ENCODE measurements at regions not wholly inside any gene's neighbourhood (a gene's known extent, or its start where the extent isn't known, plus 50 kb on each side); places are given as distances from the start of the nearest gene placed in this dataset.
A peak's percentile ranks its signal among the peaks of the same experiment; 100 is the strongest.

GRCh38 chr15:72857331-72858063 is 73.9 kb upstream of the ADPGK start:
- TF ChIP-seq CTCF (IDR thresholded peaks at IDR 0.05 in 8 of 11, conservative IDR thresholded peaks at IDR 0.05 in 3 of 11) (no peak), POLR2AphosphoS5 (IDR thresholded peaks at IDR 0.05) (no peak), POLR2A (IDR thresholded peaks at IDR 0.05) (no peak)
- no peak overlapping the region for H3K4me3 ChIP-seq
- H3K36me3 ChIP-seq: no peaks in the 10 kb centered on the region
- intact Hi-C loops (cut with DNase I; ENCODE audit: low total_unique reads): no loop called here
- H3K9me3 ChIP-seq: no peaks in the 10 kb centered on the region
- H3K4me1 ChIP-seq: peaks cover 0 to 4% (median 0%) of the 10 kb centered on the region in 6 donors
- WGBS, 5 donors: 76 to 84% (median 77%) methylated on average over 9 of the region's 9 CpGs
- no peak for DNase-seq
- H3K27ac ChIP-seq: no peak overlapping the region
- H3K27me3 ChIP-seq (replicated peaks in 1 of 7): peaks cover 0 to 18% (median 0%) of the 10 kb centered on the region in 7 donors

GRCh38 chr15:72856549-72857040 is 73.0 kb upstream of the ADPGK start:
- intact Hi-C loops (cut with DNase I; ENCODE audit: low total_unique reads): no loop called here

GRCh38 chr15:72855791-72856190 is 72.2 kb upstream of the ADPGK start:
- intact Hi-C loops (cut with DNase I; ENCODE audit: low total_unique reads): no loop called here
- H3K27ac ChIP-seq: no peak overlapping the region
- DNase-seq: peak; percentile 13
- H3K4me1 ChIP-seq: peaks cover 0 to 6% (median 0%) of the 10 kb centered on the region in 6 donors
- H3K27me3 ChIP-seq (replicated peaks in 1 of 7): peaks cover 0 to 35% (median 0%) of the 10 kb centered on the region in 7 donors
- TF ChIP-seq POLR2A (IDR thresholded peaks at IDR 0.05): no peak
- no peak for TF ChIP-seq CTCF (IDR thresholded peaks at IDR 0.05 in 8 of 11, conservative IDR thresholded peaks at IDR 0.05 in 3 of 11)
- no peak for TF ChIP-seq POLR2AphosphoS5 (IDR thresholded peaks at IDR 0.05)
- H3K4me3 ChIP-seq: no peak overlapping the region
- H3K36me3 ChIP-seq: no peaks in the 10 kb centered on the region
- no peaks in the 10 kb centered on the region for H3K9me3 ChIP-seq
- WGBS, 5 donors: 56 to 90% (median 70%) methylated on average over 3 of the region's 3 CpGs

More at GRCh38 chr15:72856549-72857040, 73.0 kb upstream of the ADPGK start:
- 78 to 90% (median 82%) methylated on average over 5 of the region's 5 CpGs for WGBS, 5 donors
- Histone ChIP-seq H3K9me3 (no peaks in the 10 kb centered on the region), H3K4me3 (no peak overlapping the region), H3K4me1 (peaks cover 0 to 6% (median 0%) of the 10 kb centered on the region in 6 donors), H3K27ac (no peak overlapping the region), H3K36me3 (no peaks in the 10 kb centered on the region), H3K27me3 (replicated peaks in 1 of 7) (peaks cover 0 to 27% (median 0%) of the 10 kb centered on the region in 7 donors)
- DNase-seq: peak; percentile 14
- TF ChIP-seq POLR2A (IDR thresholded peaks at IDR 0.05) (no peak), POLR2AphosphoS5 (IDR thresholded peaks at IDR 0.05) (no peak), CTCF (IDR thresholded peaks at IDR 0.05 in 8 of 11, conservative IDR thresholded peaks at IDR 0.05 in 3 of 11) (no peak)

- Histone ChIP-seq H3K27ac (peak overlapping the region in 1 of 8 donors; percentile 4), H3K27me3 (replicated peaks in 1 of 7) (peaks cover 0 to 55% (median 0%) of the 10 kb centered on the region in 7 donors), H3K9me3 (no peaks in the 10 kb centered on the region), H3K4me3 (no peak overlapping the region), H3K4me1 (peaks cover 0 to 6% (median 0%) of the 10 kb centered on the region in 6 donors), H3K36me3 (no peaks in the 10 kb centered on the region)
- intact Hi-C loops (cut with DNase I; ENCODE audit: low total_unique reads): no loop called here
- peak in 1 of 3 donors; percentile 26 for TF ChIP-seq POLR2AphosphoS5 (IDR thresholded peaks at IDR 0.05)
- TF ChIP-seq POLR2A (IDR thresholded peaks at IDR 0.05): no peak
- no peak for TF ChIP-seq CTCF (IDR thresholded peaks at IDR 0.05 in 8 of 11, conservative IDR thresholded peaks at IDR 0.05 in 3 of 11)
- WGBS, 5 donors: 36 to 49% (median 47%) methylated on average over 3 of the region's 3 CpGs
- DNase-seq: no peak
Observed at GRCh38 chr15:72852273-72852672, 68.7 kb upstream of the ADPGK start.

All from spleen (tissue), 11 donors.